AG09319 (cell line): ENCODE measurements at regions not wholly inside any gene's neighbourhood (a gene's known extent, or its start where the extent isn't known, plus 50 kb on each side); places are given as distances from the start of the nearest gene placed in this dataset.
"Not testable (repeated sequence)": the region's sequence is repeated elsewhere in the genome, so short reads cannot be mapped to it uniquely, and the experiment has no call there.

ENCODE experiments used
- DNase-seq: peaks from one replicate; pipeline ENCODE4 v3.0.0-alpha.2; 2010; ENCODE audit warnings: low read depth; ENCODE audit errors: extremely low read depth
- TF ChIP-seq, protein P1 (sequence below): IDR thresholded peaks from 2 replicates; pipeline ENCODE4 v1.5.1; 2011; ENCODE audit warnings: low read depth, mild to moderate bottlenecking, inconsistent platforms, low read length, moderate library complexity

- TF ChIP-seq, protein P1, sequence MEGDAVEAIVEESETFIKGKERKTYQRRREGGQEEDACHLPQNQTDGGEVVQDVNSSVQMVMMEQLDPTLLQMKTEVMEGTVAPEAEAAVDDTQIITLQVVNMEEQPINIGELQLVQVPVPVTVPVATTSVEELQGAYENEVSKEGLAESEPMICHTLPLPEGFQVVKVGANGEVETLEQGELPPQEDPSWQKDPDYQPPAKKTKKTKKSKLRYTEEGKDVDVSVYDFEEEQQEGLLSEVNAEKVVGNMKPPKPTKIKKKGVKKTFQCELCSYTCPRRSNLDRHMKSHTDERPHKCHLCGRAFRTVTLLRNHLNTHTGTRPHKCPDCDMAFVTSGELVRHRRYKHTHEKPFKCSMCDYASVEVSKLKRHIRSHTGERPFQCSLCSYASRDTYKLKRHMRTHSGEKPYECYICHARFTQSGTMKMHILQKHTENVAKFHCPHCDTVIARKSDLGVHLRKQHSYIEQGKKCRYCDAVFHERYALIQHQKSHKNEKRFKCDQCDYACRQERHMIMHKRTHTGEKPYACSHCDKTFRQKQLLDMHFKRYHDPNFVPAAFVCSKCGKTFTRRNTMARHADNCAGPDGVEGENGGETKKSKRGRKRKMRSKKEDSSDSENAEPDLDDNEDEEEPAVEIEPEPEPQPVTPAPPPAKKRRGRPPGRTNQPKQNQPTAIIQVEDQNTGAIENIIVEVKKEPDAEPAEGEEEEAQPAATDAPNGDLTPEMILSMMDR: no peak
- DNase-seq: no peak
Observed at GRCh38 chr2:80969900-80970299, 665.3 kb upstream of the LRRTM1 start.

DNA sequence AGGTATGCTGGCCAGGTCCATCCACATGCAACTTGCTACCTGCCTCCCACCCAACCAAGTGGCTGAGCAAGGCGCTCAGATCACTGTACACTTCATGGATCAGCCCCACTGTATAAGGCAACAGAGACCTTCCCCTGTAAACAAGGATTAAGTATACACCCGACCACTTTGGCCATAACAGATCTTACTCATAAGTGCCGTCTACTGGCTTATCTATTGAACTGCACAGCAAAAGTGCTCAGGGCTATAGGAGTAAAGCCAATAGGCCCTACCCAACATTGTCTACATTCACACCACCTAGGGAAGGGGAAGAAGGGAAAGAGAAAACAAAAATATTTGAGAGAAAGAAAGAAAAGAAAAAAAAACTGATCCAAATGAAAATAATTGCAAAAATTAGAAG is 663.9 kb upstream of the LRRTM1 start:
- DNase-seq: no peak
- TF ChIP-seq, protein P1: no peak

- no peak for DNase-seq
- TF ChIP-seq, protein P1: no peak
Observed at GRCh38 chr2:80947601-80948130, 643.1 kb upstream of the LRRTM1 start.

DNA sequence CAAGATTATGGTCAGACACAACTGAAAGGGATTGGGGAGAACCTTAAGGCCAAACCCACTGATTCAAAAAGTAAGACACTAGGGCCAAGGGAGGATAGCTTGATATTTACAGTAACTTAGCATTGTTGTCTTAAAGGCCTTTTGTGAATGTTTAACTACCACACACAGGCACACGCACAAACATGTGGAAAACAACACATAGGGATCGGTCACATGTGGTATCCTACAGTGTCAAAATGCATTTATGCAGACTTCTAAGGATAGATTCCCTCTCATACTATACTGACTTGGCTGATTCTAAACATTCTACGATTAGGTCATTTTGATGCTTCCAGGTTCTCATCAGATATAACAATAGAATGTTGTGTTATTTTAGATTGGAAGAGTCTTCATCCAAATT is 638.9 kb upstream of the LRRTM1 start:
- no peak for DNase-seq
- TF ChIP-seq, protein P1: no peak

DNA sequence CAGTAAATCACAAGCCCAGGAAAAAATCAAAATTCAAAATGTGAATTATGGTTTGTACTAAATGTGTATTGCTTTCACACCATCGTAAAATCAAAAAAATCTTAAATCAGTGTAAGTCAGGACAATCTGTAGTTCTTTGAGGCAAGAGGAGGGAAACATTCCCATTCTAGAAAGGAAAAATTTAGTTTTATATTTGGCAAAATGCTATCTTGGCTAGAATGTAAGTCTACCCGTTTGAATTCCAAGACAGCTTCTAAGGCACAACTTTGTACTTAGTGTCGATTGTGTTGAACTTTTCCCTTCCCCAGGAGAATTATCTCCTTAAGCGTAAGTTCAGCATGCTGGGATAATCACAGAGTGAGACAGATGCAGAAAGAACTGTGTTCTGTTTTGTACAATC is 638.2 kb upstream of the LRRTM1 start:
- no peak for DNase-seq
- TF ChIP-seq, protein P1: no peak

DNA sequence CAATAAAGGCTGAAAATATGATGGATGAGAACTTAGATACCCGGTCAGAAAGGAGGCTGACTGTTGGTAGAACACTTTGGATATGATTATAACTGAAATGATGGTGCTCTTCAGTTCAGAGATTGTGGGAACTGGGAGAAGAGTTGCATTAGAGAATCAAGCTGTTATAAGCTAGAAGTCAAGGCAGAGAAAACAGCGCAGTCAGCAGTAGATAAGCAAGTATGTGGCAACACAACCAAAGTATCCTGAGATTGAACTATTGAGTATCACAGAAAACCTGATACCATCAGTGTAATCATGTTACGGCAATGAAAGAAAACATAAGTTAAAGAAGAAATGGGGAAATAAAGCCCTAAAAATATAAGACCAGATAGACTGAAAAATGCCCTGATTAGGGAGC is 633.9 kb upstream of the LRRTM1 start:
- no peak for DNase-seq
- TF ChIP-seq, protein P1: no peak

DNA sequence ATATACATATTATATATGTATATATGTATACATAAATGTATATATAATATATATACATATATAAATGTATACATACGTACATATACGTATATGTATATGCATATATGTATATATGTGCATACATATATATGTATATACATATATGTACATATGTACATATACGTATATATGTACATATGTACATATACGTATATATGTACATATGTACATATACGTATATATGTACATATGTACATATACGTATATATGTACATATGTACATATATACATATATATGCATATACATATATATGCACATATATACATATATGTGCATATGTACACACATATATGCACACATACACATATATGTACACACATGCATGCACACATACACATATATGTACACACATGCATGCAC is 627.3 kb upstream of the LRRTM1 start:
- not testable (repeated sequence) for DNase-seq

DNA sequence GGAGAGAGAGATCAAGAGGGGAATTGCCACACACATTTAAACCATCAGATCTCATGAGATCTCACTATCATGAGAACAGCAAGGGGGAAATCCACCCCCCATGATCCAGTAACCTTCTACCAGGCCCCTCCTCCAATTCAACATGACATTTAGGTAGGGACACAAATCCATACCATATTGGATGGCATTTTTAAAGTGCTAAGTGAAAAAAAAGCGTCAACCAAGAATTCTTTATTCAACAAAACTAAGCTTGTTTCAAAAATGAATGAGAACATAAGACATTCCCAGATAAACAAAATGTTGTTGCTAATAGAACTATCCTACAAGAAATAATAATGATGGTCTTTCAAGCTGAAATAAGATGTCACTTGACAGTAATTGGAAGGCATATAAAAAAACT is 626.2 kb upstream of the LRRTM1 start:
- TF ChIP-seq, protein P1: no peak

More for the DNA sequence above, 626.2 kb upstream of the LRRTM1 start:
- DNase-seq: no peak
